Lung microvascular endothelial cell (primary cell): ENCODE measurements at regions not wholly inside any gene's neighbourhood (a gene's known extent, or its start where the extent isn't known, plus 50 kb on each side); places are given as distances from the start of the nearest gene placed in this dataset.

Experiments
- DNase-seq, 2 donors: peaks; one replicate each; pipeline versions ENCODE4 v3.0.0 to v3.0.0-alpha.2; 2010; ENCODE audit warnings: low read depth in 2 of 2

DNA sequence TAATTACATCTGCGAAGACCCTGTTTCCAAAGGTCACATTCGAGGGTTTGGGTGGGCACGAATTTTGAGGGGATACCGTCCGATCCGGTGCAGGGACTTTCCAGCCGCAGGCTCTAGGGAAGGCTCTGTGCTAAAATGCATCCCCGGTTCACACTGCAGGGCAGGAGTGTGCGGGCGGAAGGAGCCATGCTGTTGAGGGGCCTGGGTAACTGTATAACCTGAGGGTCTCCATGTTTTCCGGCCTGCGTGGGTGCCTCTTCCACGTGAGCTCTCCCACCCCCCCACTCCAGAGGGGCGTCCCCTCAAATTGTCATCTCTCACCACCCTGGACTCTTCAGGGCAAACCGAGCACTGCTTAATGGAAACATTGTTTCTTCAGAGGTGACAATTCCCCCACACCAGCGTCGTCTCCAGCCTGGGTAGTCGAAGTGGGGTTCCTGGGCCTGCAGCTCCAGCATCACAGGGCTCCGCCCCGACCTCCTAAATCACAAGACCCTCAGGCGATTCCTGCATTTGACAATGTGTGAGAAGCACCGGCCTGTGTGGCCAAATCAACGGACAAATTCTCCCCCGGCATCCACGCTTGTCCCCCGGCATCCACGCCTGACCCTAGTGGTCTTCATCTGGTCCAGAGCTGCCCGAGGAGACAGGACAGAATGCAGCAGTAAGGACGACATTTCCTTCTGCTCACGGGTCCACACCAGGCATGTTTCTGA, 51.2 kb downstream of the FOXL3 start:
- no peak for DNase-seq

- DNase-seq: peak in 1 of 2 donors; percentile 48
Observed at GRCh38 chr7:341841-342638, 52.1 kb downstream of the FOXL3 start.

DNA sequence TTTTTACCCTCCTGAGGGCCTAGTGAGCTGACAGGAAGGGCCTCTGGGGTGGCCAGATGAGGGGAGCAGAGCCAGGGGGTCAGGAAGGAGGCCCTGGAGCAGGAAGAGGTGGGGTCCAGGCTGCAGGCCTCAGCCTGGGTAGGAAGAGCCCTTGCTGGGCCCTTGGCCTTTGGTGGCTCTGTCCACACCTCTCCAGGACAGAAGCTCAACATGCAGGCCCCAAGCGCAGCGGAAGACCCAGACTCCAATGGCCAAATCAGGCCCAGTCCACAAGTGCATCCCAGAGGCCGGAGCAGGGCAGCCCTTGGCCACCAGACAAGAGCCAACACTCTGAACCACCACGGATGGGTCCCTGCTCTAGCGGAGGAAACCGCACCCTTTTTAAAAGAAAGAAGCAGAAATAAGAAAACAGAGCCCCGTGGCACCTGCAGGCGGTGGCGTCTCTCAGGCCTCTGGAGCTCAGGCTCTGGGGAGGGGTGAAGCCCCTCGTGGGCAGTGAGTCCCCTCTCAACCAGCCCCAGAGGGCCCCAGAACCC, 52.8 kb downstream of the FOXL3 start:
- no peak for DNase-seq

GRCh38 chr7:343227-343822, 53.4 kb downstream of the FOXL3 start:
- no peak for DNase-seq

DNA sequence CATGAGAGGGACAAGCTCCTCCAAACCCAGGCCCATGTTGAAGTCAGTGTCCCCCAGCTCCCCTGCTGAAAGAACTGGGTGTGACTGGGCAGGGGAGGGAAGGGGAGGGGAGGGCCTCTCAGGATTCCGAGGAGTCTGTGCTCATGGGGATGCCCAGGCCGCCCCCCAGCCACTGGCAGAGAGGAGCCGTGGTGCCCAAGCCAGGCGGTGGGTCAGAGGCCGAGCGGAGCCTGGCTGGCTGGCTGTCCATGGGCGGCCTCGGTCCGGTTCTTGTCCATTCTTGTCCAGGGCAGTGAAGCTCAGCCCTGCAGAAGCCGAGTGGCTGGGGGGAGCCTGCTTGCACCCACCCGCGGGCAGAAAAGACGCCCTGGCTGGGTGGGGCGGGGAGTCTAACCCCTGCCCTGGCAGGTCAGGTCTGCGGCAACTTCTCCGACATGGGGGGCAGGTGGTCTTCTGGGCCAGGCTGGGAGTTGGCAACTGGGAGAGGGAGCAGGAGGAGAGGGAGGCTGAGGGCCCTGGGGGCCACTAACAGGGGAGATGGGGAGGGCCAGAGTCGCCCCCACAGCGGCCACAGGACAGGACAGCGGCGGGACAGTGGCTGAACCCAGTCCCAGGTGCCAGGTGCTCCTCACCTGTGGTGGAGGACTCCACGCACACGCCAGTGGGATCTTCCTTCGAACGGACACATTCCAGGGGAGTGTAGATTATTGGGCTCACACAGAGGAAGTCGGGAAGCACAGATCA, 54.1 kb downstream of the FOXL3 start:
- DNase-seq: no peak

DNA sequence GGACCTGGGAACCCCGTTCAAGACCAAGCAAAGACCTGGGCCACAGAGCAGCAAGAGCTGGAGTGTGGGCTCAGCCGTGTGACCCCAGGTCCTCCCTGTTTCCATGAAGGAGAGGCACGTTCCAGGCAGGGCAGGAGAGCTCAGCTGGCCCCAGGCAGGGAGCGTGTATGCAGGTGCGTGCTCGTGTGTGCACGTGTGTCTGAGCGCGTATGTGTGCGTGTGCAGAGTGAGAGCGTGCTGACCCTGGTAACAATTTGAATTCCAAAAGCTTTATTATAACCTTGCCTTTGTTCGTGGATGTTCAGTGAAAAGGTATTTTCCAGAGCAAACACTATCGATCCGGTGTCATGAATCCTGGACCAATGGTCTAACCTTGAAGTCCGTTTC, 54.6 kb downstream of the FOXL3 start:
- DNase-seq: no peak

DNA sequence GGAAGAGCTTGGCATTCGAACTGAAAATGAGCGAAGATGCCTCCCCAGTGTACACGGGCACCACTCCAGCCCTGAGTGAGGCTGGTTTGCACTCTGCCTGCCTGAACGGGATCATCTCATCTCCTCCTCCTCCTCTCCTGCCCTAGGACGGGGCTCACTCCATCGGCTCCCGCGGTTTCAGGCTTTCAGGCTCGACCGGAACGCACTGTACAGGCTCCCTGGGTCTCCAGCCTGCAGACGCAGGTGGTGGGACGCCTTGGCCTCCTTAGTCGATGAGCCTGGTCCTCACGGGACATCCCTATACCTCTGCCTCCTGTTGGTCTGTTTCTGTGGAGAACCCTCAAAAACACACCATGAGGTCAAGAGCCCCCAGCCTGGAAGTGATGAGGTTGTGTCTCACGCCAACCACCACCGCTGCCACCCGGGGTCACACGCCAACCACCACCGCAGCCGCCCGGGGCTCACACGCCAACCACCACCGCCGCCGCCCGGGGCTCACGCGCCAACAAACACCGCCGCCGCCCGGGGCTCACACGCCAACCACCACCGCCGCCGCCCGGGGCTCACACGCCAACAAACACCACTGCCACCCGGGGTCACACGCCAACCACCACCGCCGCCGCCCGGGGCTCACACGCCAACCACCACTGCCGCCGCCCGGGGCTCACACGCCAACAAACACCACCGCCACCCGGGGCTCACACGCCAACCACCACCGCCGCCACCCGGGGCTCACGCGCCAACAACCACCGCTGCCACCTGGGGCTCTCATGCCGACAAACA, 56.3 kb downstream of the FOXL3 start:
- no peak for DNase-seq

- DNase-seq: no peak
Observed at GRCh38 chr7:347001-347590, 57.1 kb downstream of the FOXL3 start.

- DNase-seq: no peak
Observed at GRCh38 chr7:347644-348479, 57.9 kb downstream of the FOXL3 start.

DNA sequence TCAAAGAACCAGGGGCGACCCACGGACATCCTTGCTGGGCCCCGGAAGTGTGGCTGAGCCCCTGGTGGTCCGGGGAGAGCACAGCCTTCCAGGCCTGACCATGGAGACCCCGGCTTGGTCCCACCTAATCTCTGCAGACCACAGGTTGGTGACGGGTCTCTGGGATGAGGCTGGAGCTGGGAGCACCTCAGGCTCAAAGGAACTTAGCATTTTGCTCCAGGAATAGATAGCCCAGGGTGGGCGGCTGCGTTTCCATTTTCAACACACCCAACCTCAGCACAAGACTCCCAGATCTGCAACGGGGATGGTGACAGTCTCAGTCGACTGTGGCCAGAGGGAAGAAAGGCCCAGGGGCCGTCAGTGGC, 58.5 kb downstream of the FOXL3 start:
- no peak for DNase-seq

DNA sequence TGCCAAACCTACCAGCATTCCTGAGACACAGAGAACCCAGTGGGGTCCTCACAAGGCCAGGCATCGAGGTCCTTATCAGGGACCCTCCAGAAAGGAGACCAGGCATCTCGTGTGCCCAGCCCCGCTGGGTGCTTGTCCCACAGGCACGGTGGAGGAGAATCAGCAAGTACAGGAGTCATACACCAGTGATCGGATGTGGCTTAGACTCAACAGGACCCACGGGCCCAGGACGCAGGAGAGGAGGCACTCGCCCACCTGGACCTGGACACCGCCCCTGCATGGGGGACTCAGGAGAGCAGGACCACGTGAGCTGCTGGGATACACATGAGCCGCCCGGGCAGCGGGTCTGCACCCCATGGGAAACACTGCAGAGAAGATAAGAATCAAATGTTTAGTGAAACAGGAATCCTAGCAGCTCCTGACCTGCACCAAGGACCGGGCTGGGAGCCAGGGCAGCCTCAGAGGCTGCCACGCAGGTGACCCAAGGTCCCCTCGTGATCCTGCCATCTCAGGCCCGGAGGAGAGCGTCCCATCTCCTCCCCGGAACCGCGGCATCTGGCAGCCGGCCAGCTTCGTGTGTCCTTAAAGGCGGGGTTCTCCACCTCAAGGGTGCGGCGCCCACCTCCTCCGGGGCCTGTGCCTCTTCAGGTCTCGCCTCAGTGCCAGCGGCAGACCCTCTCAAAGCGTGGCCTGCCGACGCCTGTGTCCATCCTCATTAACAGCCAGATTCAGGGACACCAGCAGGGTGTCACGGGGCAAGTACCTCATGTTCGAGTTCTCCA, 59.2 kb downstream of the FOXL3 start:
- no peak for DNase-seq

GRCh38 chr7:351256-351655, 61.3 kb downstream of the FOXL3 start:
- DNase-seq: peak; percentile 70 to 98

DNA sequence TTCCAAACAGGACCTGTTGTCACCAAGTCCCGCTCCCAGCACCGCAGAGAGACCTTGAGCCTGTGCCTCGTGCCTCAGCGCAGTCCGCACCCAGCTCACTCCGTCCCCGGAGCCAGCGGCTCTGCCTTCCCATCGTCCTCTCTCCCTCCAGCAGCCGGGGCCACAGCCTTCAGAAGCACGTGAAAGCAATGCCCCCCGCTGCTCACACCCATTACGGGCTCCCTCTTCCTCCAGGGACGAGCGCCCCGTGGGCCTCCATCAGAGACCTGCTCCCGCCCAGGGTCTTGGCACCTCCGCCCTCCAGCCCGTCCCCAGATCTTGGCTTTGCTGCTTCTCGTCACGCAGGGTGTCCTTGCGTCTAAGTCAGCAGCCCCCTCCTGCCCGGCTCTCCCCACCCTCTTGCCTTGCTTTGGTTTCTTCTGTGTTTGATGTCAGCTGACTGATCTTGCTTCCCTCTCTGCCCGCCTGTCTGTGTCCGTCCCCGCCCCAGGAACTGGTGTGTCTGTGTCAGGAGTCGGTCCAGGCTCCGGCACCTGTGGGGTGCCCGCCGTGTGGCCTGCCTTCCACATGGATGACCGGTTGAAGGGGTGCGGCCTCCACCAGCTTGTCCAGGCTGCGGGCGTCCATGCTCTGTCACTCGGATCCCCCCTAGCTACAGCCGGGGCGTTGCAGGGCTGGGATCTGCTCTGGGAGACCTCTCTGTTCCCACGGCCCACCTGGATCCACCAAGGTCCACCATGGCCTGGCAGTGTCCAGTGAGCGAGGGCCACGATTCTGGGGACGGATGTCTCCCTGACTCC, 61.9 kb downstream of the FOXL3 start:
- peak in 1 of 2 donors; percentile 37 for DNase-seq

GRCh38 chr7:353746-354325, 63.9 kb downstream of the FOXL3 start:
- peak; percentile 39 to 86 for DNase-seq

GRCh38 chr7:354597-355470, 64.9 kb downstream of the FOXL3 start:
- DNase-seq: peak; percentile 21 to 61

- no peak for DNase-seq
Observed at GRCh38 chr7:355568-355967, 65.6 kb downstream of the FOXL3 start.

- DNase-seq: no peak
Observed at GRCh38 chr7:356087-356486, 66.1 kb downstream of the FOXL3 start.
